HEK293 (cell line): ENCODE measurements at regions not wholly inside any gene's neighbourhood (a gene's known extent, or its start where the extent isn't known, plus 50 kb on each side); places are given as distances from the start of the nearest gene placed in this dataset.
"Not testable (repeated sequence)": the region's sequence is repeated elsewhere in the genome, so short reads cannot be mapped to it uniquely, and the experiment has no call there.

Experiments
- ZNF394 ChIP-seq: fragments of 450-650 bp; formaldehyde crosslinking; IDR thresholded peaks from 2 replicates; pipeline ENCODE4 v1.5.1; 2016; ENCODE audit warnings: missing biosample characterization, missing genetic modification characterization, mild to moderate bottlenecking, moderate library complexity, borderline replicate concordance
- TF ChIP-seq, protein P1 (sequence below): fragments of 450-650 bp; formaldehyde crosslinking; IDR thresholded peaks from 2 replicates; pipeline ENCODE4 v1.5.1; 2016; ENCODE audit warnings: missing biosample characterization, missing genetic modification characterization

DNA sequence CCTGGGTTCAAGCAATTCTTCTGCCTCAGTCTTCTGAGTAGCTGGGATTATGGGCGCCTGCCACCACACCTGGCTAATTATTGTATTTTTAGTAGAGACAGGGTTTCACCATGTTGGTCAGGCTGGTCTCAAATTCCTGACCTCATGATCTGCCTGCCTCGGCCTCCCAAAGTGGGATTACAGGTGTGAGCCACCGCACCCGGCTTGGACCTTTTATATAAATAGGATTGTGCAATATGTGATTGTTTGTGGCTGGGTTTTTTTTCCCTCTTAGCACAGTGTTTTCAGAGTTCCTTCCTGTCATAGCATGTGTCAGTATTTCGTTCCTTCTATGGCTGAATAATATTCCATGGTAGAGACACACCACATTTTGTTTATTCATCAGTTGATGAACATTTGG, 65.8 kb upstream of the VKORC1L1 start:
- TF ChIP-seq ZNF394 (tag by site-specific recombination) = not testable (repeated sequence)
- TF ChIP-seq, protein P1, sequence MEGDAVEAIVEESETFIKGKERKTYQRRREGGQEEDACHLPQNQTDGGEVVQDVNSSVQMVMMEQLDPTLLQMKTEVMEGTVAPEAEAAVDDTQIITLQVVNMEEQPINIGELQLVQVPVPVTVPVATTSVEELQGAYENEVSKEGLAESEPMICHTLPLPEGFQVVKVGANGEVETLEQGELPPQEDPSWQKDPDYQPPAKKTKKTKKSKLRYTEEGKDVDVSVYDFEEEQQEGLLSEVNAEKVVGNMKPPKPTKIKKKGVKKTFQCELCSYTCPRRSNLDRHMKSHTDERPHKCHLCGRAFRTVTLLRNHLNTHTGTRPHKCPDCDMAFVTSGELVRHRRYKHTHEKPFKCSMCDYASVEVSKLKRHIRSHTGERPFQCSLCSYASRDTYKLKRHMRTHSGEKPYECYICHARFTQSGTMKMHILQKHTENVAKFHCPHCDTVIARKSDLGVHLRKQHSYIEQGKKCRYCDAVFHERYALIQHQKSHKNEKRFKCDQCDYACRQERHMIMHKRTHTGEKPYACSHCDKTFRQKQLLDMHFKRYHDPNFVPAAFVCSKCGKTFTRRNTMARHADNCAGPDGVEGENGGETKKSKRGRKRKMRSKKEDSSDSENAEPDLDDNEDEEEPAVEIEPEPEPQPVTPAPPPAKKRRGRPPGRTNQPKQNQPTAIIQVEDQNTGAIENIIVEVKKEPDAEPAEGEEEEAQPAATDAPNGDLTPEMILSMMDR = not testable (repeated sequence)
